ENCODE measurements at regions not wholly inside any gene's neighbourhood (a gene's known extent, or its start where the extent isn't known, plus 50 kb on each side); places are given as distances from the start of the nearest gene placed in this dataset.
"Not testable (repeated sequence)": the region's sequence is repeated elsewhere in the genome, so short reads cannot be mapped to it uniquely, and the experiment has no call there.

GRCh38 chr18:45321520-45321919, 293.8 kb upstream of the SLC14A2 start:
- DNase-seq, result no peak

GRCh38 chr18:45322343-45322742, 292.9 kb upstream of the SLC14A2 start:
- DNase-seq, result no peak

- no peak for DNase-seq
Measured at GRCh38 chr18:45324101-45324494, 291.2 kb upstream of the SLC14A2 start.

- DNase-seq, result no peak
Measured at GRCh38 chr18:45324495-45325113, 290.7 kb upstream of the SLC14A2 start.

GRCh38 chr18:45325778-45326177, 289.5 kb upstream of the SLC14A2 start:
- DNase-seq, result no peak

- no peak for DNase-seq
Measured at GRCh38 chr18:45326505-45326904, 288.8 kb upstream of the SLC14A2 start.

- no peak for DNase-seq
Measured at GRCh38 chr18:45328296-45328695, 287.0 kb upstream of the SLC14A2 start.

- DNase-seq, result no peak
Measured at GRCh38 chr18:45328811-45329210, 286.5 kb upstream of the SLC14A2 start.

GRCh38 chr18:45329316-45329715, 286.0 kb upstream of the SLC14A2 start:
- DNase-seq, result no peak

- DNase-seq, result no peak
Measured at GRCh38 chr18:45330170-45330594, 285.1 kb upstream of the SLC14A2 start.

- no peak for DNase-seq
Measured at GRCh38 chr18:45332871-45333270, 282.4 kb upstream of the SLC14A2 start.

GRCh38 chr18:45334191-45334590, 281.1 kb upstream of the SLC14A2 start:
- DNase-seq, result no peak

GRCh38 chr18:45335282-45336043, 279.8 kb upstream of the SLC14A2 start:
- DNase-seq, result no peak

- DNase-seq, result no peak
Measured at GRCh38 chr18:45336448-45336847, 278.8 kb upstream of the SLC14A2 start.

- no peak for DNase-seq
Measured at GRCh38 chr18:45337477-45337876, 277.8 kb upstream of the SLC14A2 start.

GRCh38 chr18:45339810-45340550, 275.3 kb upstream of the SLC14A2 start:
- DNase-seq, result no peak

GRCh38 chr18:45340884-45341283, 274.4 kb upstream of the SLC14A2 start:
- DNase-seq, result no peak

GRCh38 chr18:45341454-45341853, 273.8 kb upstream of the SLC14A2 start:
- DNase-seq, result no peak

GRCh38 chr18:45342166-45342565, 273.1 kb upstream of the SLC14A2 start:
- no peak for DNase-seq

GRCh38 chr18:45342653-45343052, 272.6 kb upstream of the SLC14A2 start:
- no peak for DNase-seq

GRCh38 chr18:45343365-45343764, 271.9 kb upstream of the SLC14A2 start:
- no peak for DNase-seq

GRCh38 chr18:45344680-45345079, 270.6 kb upstream of the SLC14A2 start:
- DNase-seq, result not testable (repeated sequence)

GRCh38 chr18:45349019-45349418, 266.3 kb upstream of the SLC14A2 start:
- no peak for DNase-seq

- DNase-seq, result no peak
Measured at GRCh38 chr18:45349467-45349866, 265.8 kb upstream of the SLC14A2 start.
